Endothelial cell of umbilical vein (primary cell): ENCODE measurements at regions not wholly inside any gene's neighbourhood (a gene's known extent, or its start where the extent isn't known, plus 50 kb on each side); places are given as distances from the start of the nearest gene placed in this dataset.

Source experiments
- CTCF ChIP-seq, 2 donors: IDR thresholded peaks; 1 replicate in 1 of 2; 2 replicates in 1 of 2; pipeline ENCODE4 v1.5.1; 2011; ENCODE audit warnings: low read length in 2 of 2, mild to moderate bottlenecking in 2 of 2, moderate library complexity in 2 of 2, control low read depth in 1 of 2, inconsistent platforms in 1 of 2, low read depth in 1 of 2; ENCODE audit not compliant: insufficient read depth in 1 of 2; ENCODE audit errors: extremely low read depth in 1 of 2
- EZH2 ChIP-seq: IDR thresholded peaks from 2 replicates; pipeline ENCODE4 v1.6.1; 2012; ENCODE audit warnings: borderline replicate concordance, low read depth, mild to moderate bottlenecking, moderate library complexity, low read length, inconsistent platforms; ENCODE audit not compliant: severe bottlenecking
- MAX ChIP-seq: IDR thresholded peaks from 2 replicates; pipeline ENCODE4 v1.6.1; 2011; ENCODE audit not compliant: insufficient read depth, insufficient read length
- POLR2A ChIP-seq: IDR thresholded peaks from 2 replicates; pipeline ENCODE4 v1.6.1; 2012; ENCODE audit warnings: low read depth, mild to moderate bottlenecking, control low read depth, low read length
- POLR2AphosphoS5 ChIP-seq: IDR thresholded peaks from 2 replicates; pipeline ENCODE4 v1.6.1; 2012; ENCODE audit warnings: low read depth, mild to moderate bottlenecking, control low read depth, low read length, moderate library complexity; ENCODE audit not compliant: insufficient read depth

- TF ChIP-seq EZH2, result no peak
- TF ChIP-seq POLR2AphosphoS5, result no peak
- no peak for TF ChIP-seq POLR2A
- TF ChIP-seq CTCF (IDR thresholded peaks at IDR 0.05; ENCODE audit: extremely low read depth in 1 of 2, insufficient read depth in 1 of 2, low read depth in 1 of 2, low read length in 2 of 2), result no peak
- no peak for TF ChIP-seq MAX
Measured at GRCh38 chr15:70475407-70475781, 288.0 kb downstream of the UACA start.
